Fibroblast of lung (primary cell): ENCODE measurements at regions not wholly inside any gene's neighbourhood (a gene's known extent, or its start where the extent isn't known, plus 50 kb on each side); places are given as distances from the start of the nearest gene placed in this dataset.

ENCODE experiments used
- DNase-seq, 2 donors: peaks; one replicate each; pipeline versions ENCODE4 v3.0.0 to v3.0.0-alpha.2; 2010; ENCODE audit warnings: low read depth in 2 of 2
- H2AFZ ChIP-seq: 2 replicates; pipeline ENCODE4 v1.5.1; 2012; ENCODE audit warnings: low read length, control low read depth, inconsistent platforms
- H3K27ac ChIP-seq: 2 replicates; pipeline ENCODE4 v1.5.1; 2011; ENCODE audit warnings: low read length, control low read depth; ENCODE audit not compliant: insufficient read depth
- H3K27me3 ChIP-seq: 2 replicates; pipeline ENCODE4 v1.5.1; 2011; ENCODE audit warnings: mild to moderate bottlenecking, low read length; ENCODE audit not compliant: control insufficient read depth, insufficient read depth
- H3K36me3 ChIP-seq: 2 replicates; pipeline ENCODE4 v1.5.1; 2011; ENCODE audit warnings: low read length; ENCODE audit not compliant: control insufficient read depth, insufficient read depth
- H3K4me1 ChIP-seq: 2 replicates; pipeline ENCODE4 v1.5.1; 2011; ENCODE audit warnings: low read length; ENCODE audit not compliant: control insufficient read depth, insufficient read depth; ENCODE audit errors: extremely low read depth
- H3K4me2 ChIP-seq: 2 replicates; pipeline ENCODE4 v1.5.1; 2011; ENCODE audit warnings: low read length, control low read depth; ENCODE audit not compliant: insufficient read depth; ENCODE audit errors: extremely low read depth
- H3K4me3 ChIP-seq, 4 experiments: fragments of 200-600 bp in 1 of 4; sonication (generic) in 1 of 4; replicated peaks in 1 of 4; 2 replicates each; pipeline ENCODE4 v1.5.1; 2011 to 2016; ENCODE audit warnings: low read length in 4 of 4, low read depth in 3 of 4, mild to moderate bottlenecking in 3 of 4, control low read depth in 2 of 4, inconsistent platforms in 1 of 4, mixed read lengths in 1 of 4; ENCODE audit not compliant: insufficient read depth in 1 of 4; ENCODE audit errors: control extremely low read depth in 1 of 4
- H3K79me2 ChIP-seq: 2 replicates; pipeline ENCODE4 v1.5.1; 2012; ENCODE audit warnings: mild to moderate bottlenecking, low read length, inconsistent platforms; ENCODE audit not compliant: control insufficient read depth, insufficient read depth
- H3K9ac ChIP-seq: 2 replicates; pipeline ENCODE4 v1.5.1; 2011; ENCODE audit warnings: mild to moderate bottlenecking, low read length, control low read depth; ENCODE audit not compliant: insufficient read depth
- H3K9me3 ChIP-seq: 2 replicates; pipeline ENCODE4 v1.5.1; 2012; ENCODE audit warnings: low read depth, low read length; ENCODE audit not compliant: control insufficient read depth, insufficient read depth
- H4K20me1 ChIP-seq: 2 replicates; pipeline ENCODE4 v1.5.1; 2011; ENCODE audit warnings: low read length; ENCODE audit not compliant: control insufficient read depth, insufficient read depth; ENCODE audit errors: extremely low read depth
- EZH2 ChIP-seq: IDR thresholded peaks from 2 replicates; pipeline ENCODE4 v1.5.1; 2012; ENCODE audit warnings: low read length, control low read depth, mild to moderate bottlenecking; ENCODE audit errors: missing control alignments
- TF ChIP-seq, protein P1 (sequence below), 2 donors: IDR thresholded peaks in 1 of 2; conservative IDR thresholded peaks in 1 of 2; 1 replicate in 1 of 2; 2 replicates in 1 of 2; pipeline ENCODE4 v1.5.1; 2011 to 2012; ENCODE audit warnings: low read length in 2 of 2, control low read depth in 1 of 2, inconsistent platforms in 1 of 2, low read depth in 1 of 2, mild to moderate bottlenecking in 1 of 2

DNA sequence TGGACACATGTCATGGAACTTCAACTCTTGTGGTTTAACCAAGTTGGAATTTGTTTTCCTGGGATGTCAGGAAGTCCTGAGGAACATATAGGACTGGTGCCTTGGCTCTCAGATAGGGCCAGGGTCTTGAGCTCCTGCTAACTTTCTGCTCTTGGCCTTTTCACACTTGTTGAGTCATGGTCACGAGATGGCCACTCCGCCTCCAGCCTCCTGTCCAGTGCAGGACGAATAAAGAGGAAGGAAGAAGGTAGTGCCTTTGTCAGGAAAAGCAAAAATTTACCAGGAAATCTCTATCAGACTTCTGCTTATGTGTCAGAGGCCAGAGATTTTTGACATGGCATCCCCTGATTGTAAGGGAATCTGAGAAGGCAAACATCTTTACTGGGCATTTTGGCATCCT lies 89.1 kb upstream of the ARHGAP20 start:
- TF ChIP-seq EZH2 = no peak
- TF ChIP-seq, protein P1, sequence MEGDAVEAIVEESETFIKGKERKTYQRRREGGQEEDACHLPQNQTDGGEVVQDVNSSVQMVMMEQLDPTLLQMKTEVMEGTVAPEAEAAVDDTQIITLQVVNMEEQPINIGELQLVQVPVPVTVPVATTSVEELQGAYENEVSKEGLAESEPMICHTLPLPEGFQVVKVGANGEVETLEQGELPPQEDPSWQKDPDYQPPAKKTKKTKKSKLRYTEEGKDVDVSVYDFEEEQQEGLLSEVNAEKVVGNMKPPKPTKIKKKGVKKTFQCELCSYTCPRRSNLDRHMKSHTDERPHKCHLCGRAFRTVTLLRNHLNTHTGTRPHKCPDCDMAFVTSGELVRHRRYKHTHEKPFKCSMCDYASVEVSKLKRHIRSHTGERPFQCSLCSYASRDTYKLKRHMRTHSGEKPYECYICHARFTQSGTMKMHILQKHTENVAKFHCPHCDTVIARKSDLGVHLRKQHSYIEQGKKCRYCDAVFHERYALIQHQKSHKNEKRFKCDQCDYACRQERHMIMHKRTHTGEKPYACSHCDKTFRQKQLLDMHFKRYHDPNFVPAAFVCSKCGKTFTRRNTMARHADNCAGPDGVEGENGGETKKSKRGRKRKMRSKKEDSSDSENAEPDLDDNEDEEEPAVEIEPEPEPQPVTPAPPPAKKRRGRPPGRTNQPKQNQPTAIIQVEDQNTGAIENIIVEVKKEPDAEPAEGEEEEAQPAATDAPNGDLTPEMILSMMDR (conservative IDR thresholded peaks at IDR 0.05 in 1 of 2, IDR thresholded peaks at IDR 0.05 in 1 of 2; ENCODE audit: low read depth in 1 of 2, low read length in 2 of 2) = no peak
- no peaks in the 10 kb centered on the region for H4K20me1 ChIP-seq
- H2AFZ ChIP-seq = no peak overlapping the region
- no peak overlapping the region for H3K4me3 ChIP-seq
- no peak overlapping the region for H3K4me2 ChIP-seq
- no peak for DNase-seq
- no peaks in the 10 kb centered on the region for H3K9me3 ChIP-seq
- no peaks in the 10 kb centered on the region for H3K27me3 ChIP-seq
- H3K36me3 ChIP-seq = no peaks in the 10 kb centered on the region
- no peaks in the 10 kb centered on the region for H3K79me2 ChIP-seq
- H3K27ac ChIP-seq = no peak overlapping the region
- no peak overlapping the region for H3K9ac ChIP-seq
- no peaks in the 10 kb centered on the region for H3K4me1 ChIP-seq

DNA sequence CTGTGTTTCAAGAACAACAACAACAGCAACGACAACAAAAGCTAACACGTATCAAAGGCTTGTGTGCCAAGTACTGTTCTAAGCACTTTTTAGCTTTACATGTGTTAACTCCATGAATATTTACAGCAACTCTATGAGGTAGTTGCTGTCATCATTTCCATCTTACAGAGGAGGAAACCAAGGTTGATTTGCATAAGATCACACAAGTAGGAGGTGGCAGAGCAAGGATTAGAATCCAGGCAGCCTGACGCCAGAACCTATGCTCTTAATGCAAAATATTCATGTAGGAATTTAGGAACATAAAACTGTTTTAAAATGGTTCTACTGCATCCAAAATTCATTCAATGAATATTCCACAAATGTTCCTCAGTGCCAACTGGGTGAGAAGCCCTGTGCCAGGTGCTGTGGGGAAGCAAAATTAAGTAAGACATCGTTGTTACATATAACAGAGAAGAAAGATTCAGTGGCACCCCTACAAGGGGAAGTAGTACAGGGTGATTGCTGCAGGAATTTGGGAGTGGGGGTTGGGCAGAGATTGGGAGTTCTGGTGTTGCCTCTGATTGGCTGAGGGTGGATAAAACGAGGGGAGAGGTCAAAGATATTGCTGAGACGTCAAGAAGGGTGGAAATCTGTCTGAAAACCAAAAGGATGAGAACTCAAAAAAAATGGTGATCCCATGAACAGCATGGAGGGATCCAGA lies 86.1 kb upstream of the ARHGAP20 start:
- no peaks in the 10 kb centered on the region for H4K20me1 ChIP-seq
- no peak overlapping the region for H3K27ac ChIP-seq
- H2AFZ ChIP-seq = no peak overlapping the region
- no peak overlapping the region for H3K4me2 ChIP-seq
- TF ChIP-seq, protein P1 (conservative IDR thresholded peaks at IDR 0.05 in 1 of 2, IDR thresholded peaks at IDR 0.05 in 1 of 2; ENCODE audit: low read depth in 1 of 2, low read length in 2 of 2) = no peak
- no peak for TF ChIP-seq EZH2
- H3K9ac ChIP-seq = no peak overlapping the region
- no peaks in the 10 kb centered on the region for H3K4me1 ChIP-seq
- no peaks in the 10 kb centered on the region for H3K27me3 ChIP-seq
- no peaks in the 10 kb centered on the region for H3K9me3 ChIP-seq
- H3K36me3 ChIP-seq = no peaks in the 10 kb centered on the region
- H3K79me2 ChIP-seq = no peaks in the 10 kb centered on the region
- no peak overlapping the region for H3K4me3 ChIP-seq
- DNase-seq = no peak

DNA sequence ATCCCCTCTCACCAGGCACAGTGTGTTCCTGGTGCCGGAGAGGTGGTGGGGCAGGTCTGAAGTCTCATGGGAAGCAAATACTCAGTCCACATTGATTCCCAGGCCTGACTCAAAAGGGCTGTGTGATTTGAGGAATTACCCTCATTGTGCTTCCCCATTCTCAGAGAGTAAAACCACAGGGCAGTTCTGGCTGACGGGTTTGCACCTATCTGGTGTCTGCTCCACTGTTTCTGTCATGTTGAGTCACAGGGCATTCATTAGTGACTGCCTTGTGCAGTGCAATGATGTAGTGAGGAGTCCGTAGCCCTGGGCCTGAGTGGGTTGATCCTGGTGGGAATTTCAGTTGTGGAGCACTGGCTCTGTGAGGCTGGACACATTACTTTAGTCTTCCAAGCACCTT lies 85.2 kb upstream of the ARHGAP20 start:
- Histone ChIP-seq H4K20me1 (no peaks in the 10 kb centered on the region), H3K27ac (no peak overlapping the region), H3K27me3 (no peaks in the 10 kb centered on the region), H3K9me3 (no peaks in the 10 kb centered on the region), H3K9ac (no peak overlapping the region), H2AFZ (no peak overlapping the region), H3K36me3 (no peaks in the 10 kb centered on the region), H3K4me2 (no peak overlapping the region), H3K79me2 (no peaks in the 10 kb centered on the region), H3K4me1 (no peaks in the 10 kb centered on the region), H3K4me3 (no peak overlapping the region)
- peak in 1 of 2 donors; percentile 65 for DNase-seq
- TF ChIP-seq, protein P1 (conservative IDR thresholded peaks at IDR 0.05 in 1 of 2, IDR thresholded peaks at IDR 0.05 in 1 of 2; ENCODE audit: low read depth in 1 of 2, low read length in 2 of 2) = no peak
- TF ChIP-seq EZH2 = no peak
